ENCODE measurements at regions not wholly inside any gene's neighbourhood (a gene's known extent, or its start where the extent isn't known, plus 50 kb on each side); places are given as distances from the start of the nearest gene placed in this dataset.

DNA sequence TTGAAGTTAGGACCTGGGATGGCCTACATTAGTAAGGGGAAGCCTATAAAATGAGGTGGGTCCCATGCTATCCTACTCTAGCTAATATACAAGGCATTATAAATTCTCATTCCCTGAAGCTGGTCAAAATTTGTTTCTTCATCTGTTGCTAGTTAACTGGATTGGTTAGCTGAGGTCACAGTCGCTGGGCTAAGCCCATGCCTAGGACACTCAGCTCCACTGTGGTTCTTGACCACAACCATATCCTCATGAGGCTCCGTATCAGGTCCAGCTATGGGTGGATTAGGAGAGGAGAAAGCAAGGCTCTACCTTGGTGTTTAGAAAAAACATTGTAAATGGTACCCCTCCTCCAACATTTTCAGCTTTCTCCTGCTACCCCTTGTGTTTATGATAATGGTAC, 52.8 kb upstream of the RAI14 start:
- DNase-seq, result no peak

DNA sequence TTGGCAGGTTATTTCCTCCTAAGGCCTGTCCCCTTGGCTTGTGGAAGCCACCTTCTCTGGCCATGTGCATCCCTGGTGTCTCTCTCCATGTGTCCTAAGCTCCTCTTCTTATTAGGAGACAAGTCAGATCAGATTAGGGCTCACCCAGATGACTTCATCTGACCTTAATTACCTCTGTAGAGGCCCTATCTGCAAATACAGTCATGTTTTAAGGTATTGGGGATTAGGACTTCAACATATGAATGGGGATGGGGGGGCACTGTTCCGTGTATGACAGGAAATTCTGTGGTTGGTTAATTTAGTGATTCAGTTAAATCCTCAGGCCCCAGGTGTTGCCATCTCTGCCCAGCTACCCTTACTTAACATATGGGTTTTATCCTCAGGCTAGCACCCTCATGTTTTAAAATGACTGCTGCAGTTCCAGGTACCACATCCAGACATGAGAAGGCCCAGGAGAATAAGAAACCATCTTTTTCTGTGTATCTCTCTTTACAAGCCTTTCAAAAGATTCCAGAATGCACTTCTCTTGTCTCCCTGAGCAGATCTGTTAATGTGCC, 51.9 kb upstream of the RAI14 start:
- DNase-seq, result no peak

- DNase-seq, result no peak
Measured at GRCh38 chr5:34606101-34606500, 50.0 kb upstream of the RAI14 start.

Measured in SHP77 treated with DMSO at 0.1 percent for 48 hours (cell line).